Endometrium (tissue), 2 donors: ENCODE measurements at regions not wholly inside any gene's neighbourhood (a gene's known extent, or its start where the extent isn't known, plus 50 kb on each side); places are given as distances from the start of the nearest gene placed in this dataset.

Source experiments
- FAIRE-seq: peaks from 2 replicates; lab custom pipeline; 2012; peaks lifted over from hg19 to GRCh38; lab: Jason Lieb, UNC
- donor health status: control.
- donor health status: control.

GRCh38 chr5:31137676-31138075 lies 55.8 kb upstream of the CDH6 start:
- FAIRE-seq: no peak

- FAIRE-seq: no peak
These were observed 57.9 kb upstream of the CDH6 start for GRCh38 chr5:31135542-31135941.

GRCh38 chr5:31133488-31133887 lies 60.0 kb upstream of the CDH6 start:
- no peak for FAIRE-seq

- FAIRE-seq: no peak
These were observed 62.0 kb upstream of the CDH6 start for GRCh38 chr5:31131381-31131891.

GRCh38 chr5:31130676-31131075 lies 62.8 kb upstream of the CDH6 start:
- FAIRE-seq: no peak

- FAIRE-seq: no peak
These were observed 68.7 kb upstream of the CDH6 start for GRCh38 chr5:31124651-31125305.

GRCh38 chr5:31124026-31124425 lies 69.5 kb upstream of the CDH6 start:
- FAIRE-seq: no peak

- FAIRE-seq: no peak
These were observed 70.2 kb upstream of the CDH6 start for GRCh38 chr5:31122998-31123951.

GRCh38 chr5:31121224-31121623 lies 72.3 kb upstream of the CDH6 start:
- no peak for FAIRE-seq

- FAIRE-seq: no peak
These were observed 72.9 kb upstream of the CDH6 start for GRCh38 chr5:31120642-31120948.

- no peak for FAIRE-seq
These were observed 73.4 kb upstream of the CDH6 start for GRCh38 chr5:31119938-31120641.

GRCh38 chr5:31116466-31117031 lies 76.9 kb upstream of the CDH6 start:
- FAIRE-seq: no peak

GRCh38 chr5:31114817-31115216 lies 78.7 kb upstream of the CDH6 start:
- no peak for FAIRE-seq

- no peak for FAIRE-seq
These were observed 79.7 kb upstream of the CDH6 start for GRCh38 chr5:31113666-31114350.

- FAIRE-seq: no peak
These were observed 80.4 kb upstream of the CDH6 start for GRCh38 chr5:31113101-31113500.

GRCh38 chr5:31107091-31107518 lies 86.4 kb upstream of the CDH6 start:
- no peak for FAIRE-seq

- FAIRE-seq: no peak
These were observed 86.8 kb upstream of the CDH6 start for GRCh38 chr5:31106691-31107090.

GRCh38 chr5:31106278-31106677 lies 87.2 kb upstream of the CDH6 start:
- no peak for FAIRE-seq

- FAIRE-seq: no peak
These were observed 88.7 kb upstream of the CDH6 start for GRCh38 chr5:31104775-31105174.

GRCh38 chr5:31100781-31101310 lies 92.6 kb upstream of the CDH6 start:
- no peak for FAIRE-seq

- FAIRE-seq: no peak
These were observed 93.4 kb upstream of the CDH6 start for GRCh38 chr5:31100047-31100575.
